ENCODE measurements at regions not wholly inside any gene's neighbourhood (a gene's known extent, or its start where the extent isn't known, plus 50 kb on each side); places are given as distances from the start of the nearest gene placed in this dataset.

DNA sequence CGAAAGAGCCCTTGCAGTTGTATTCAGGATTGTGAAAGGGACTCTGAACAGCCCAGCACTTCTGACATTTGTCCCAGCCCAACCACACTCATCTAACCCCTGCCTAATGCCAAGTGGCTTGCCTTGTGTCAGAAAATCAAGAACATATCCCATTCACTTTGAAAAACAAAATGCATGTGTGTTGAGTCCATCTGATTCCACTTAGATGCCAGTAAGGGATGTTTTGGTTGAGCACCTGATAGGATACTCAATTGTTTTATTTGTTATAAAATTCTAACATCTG is 776.8 kb downstream of the BCL11A start (continued):
- TF ChIP-seq HOXA7 (CRISPR knock-in tag; IDR thresholded peaks at IDR 0.05) (no peak), NR3C1 (IDR thresholded peaks at IDR 0.05) (no peak), HOXB5 (CRISPR knock-in tag; IDR thresholded peaks at IDR 0.05) (no peak), FOSB (CRISPR knock-in tag; IDR thresholded peaks at IDR 0.05) (no peak), CBX8 (IDR thresholded peaks at IDR 0.05) (no peak)
- TF ChIP-seq, protein P1, sequence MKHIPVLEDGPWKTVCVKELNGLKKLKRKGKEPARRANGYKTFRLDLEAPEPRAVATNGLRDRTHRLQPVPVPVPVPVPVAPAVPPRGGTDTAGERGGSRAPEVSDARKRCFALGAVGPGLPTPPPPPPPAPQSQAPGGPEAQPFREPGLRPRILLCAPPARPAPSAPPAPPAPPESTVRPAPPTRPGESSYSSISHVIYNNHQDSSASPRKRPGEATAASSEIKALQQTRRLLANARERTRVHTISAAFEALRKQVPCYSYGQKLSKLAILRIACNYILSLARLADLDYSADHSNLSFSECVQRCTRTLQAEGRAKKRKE (CRISPR knock-in tag; IDR thresholded peaks at IDR 0.05; ENCODE audit: low read depth) = no peak

DNA sequence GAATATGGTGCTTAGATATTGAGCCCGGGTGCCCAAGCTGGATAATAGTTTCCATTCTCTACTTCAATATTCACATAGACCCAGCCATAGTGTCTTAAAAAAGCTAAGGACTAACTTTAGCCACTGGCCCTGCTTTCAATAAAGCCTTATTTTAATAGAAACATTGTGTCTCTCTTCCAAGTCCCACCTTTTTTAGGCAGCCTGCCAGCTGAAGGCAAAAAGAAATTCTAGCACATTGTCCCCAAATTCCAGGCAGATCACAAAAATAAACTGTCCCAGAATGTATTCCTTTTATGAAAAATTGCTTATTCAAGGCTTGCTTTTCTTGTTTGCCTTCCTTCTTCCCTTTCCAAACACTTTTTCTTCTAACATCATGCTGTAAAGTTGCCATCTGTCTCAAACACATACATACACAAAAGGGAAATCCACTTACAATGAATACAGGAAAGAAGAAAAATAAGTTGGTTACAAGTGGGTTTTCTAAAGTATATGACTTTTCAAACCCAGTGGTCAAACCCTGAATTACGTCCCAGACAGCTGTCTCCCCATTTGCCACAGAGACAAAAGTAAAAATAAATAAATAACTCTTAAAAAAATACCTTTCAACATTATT is 778.5 kb downstream of the BCL11A start:
- no peak for ATAC-seq
- no peaks in the 10 kb centered on the region for H3K9me3 ChIP-seq
- no peaks in the 10 kb centered on the region for H3K4me1 ChIP-seq
- WGBS (ENCODE audit: missing lambda C conversion rate) = 0% methylated on average over 2 of the region's 2 CpGs
- no peak for TF ChIP-seq RARB (CRISPR knock-in tag; IDR thresholded peaks at IDR 0.05)
- TF ChIP-seq HOXB13 (CRISPR knock-in tag; IDR thresholded peaks at IDR 0.05; ENCODE audit: low read depth) = no peak
- no peak for TF ChIP-seq EHMT2 (IDR thresholded peaks at IDR 0.05; ENCODE audit: low read depth)
- TF ChIP-seq, protein P2, sequence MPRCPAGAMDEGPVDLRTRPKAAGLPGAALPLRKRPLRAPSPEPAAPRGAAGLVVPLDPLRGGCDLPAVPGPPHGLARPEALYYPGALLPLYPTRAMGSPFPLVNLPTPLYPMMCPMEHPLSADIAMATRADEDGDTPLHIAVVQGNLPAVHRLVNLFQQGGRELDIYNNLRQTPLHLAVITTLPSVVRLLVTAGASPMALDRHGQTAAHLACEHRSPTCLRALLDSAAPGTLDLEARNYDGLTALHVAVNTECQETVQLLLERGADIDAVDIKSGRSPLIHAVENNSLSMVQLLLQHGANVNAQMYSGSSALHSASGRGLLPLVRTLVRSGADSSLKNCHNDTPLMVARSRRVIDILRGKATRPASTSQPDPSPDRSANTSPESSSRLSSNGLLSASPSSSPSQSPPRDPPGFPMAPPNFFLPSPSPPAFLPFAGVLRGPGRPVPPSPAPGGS (IDR thresholded peaks at IDR 0.05) = no peak
- TF ChIP-seq KDM5A (IDR thresholded peaks at IDR 0.05) = no peak
- TF ChIP-seq GATA3 (IDR thresholded peaks at IDR 0.05; ENCODE audit: borderline replicate concordance) = no peak
- no peak for TF ChIP-seq HDAC2 (IDR thresholded peaks at IDR 0.05)
- no peak for TF ChIP-seq ZSCAN20 (CRISPR knock-in tag; IDR thresholded peaks at IDR 0.05)
- TF ChIP-seq, protein P3, sequence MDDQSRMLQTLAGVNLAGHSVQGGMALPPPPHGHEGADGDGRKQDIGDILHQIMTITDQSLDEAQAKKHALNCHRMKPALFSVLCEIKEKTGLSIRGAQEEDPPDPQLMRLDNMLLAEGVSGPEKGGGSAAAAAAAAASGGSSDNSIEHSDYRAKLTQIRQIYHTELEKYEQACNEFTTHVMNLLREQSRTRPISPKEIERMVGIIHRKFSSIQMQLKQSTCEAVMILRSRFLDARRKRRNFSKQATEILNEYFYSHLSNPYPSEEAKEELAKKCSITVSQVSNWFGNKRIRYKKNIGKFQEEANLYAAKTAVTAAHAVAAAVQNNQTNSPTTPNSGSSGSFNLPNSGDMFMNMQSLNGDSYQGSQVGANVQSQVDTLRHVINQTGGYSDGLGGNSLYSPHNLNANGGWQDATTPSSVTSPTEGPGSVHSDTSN (IDR thresholded peaks at IDR 0.05) = no peak
- no peak for TF ChIP-seq RNF2 (IDR thresholded peaks at IDR 0.05; ENCODE audit: borderline replicate concordance, low read depth)
- no peak for TF ChIP-seq HEYL (CRISPR knock-in tag; IDR thresholded peaks at IDR 0.05)
- TF ChIP-seq FOSB (CRISPR knock-in tag; IDR thresholded peaks at IDR 0.05) = no peak
- TF ChIP-seq, protein P4, sequence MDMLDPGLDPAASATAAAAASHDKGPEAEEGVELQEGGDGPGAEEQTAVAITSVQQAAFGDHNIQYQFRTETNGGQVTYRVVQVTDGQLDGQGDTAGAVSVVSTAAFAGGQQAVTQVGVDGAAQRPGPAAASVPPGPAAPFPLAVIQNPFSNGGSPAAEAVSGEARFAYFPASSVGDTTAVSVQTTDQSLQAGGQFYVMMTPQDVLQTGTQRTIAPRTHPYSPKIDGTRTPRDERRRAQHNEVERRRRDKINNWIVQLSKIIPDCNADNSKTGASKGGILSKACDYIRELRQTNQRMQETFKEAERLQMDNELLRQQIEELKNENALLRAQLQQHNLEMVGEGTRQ (IDR thresholded peaks at IDR 0.05) = no peak
- no peak for TF ChIP-seq ZC3H11A (IDR thresholded peaks at IDR 0.05)
- no peak for TF ChIP-seq ZNF302 (CRISPR knock-in tag; IDR thresholded peaks at IDR 0.05)
- no peak overlapping the region for H3K27ac ChIP-seq
- no peak for FAIRE-seq
- ChIA-PET CTCF (no interaction called here), POLR2A (no interaction called here)
- DNase-seq (ENCODE audit: low read depth in 1 of 2, low spot score in 1 of 2) = no peak
- H3K4me2 ChIP-seq = no peak overlapping the region
- H3K4me3 ChIP-seq = no peak overlapping the region

DNA sequence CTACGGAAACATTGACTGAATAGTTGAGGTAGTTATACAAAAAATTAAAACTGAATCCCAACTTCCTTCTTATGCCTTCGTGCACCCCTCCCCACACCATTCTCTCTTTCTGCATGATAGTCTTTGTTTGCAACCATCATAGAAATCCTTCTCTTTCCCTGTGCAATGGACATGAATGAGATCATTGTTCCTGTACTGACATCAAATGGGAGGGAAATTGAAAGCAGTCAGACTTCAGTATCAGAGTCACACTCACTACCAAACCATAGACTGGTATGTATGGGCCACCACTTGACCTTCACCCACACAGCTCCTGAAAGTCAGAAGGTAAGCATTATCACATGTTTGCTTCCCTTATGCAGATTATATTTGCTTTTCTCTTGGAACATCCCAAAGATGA is 782.8 kb downstream of the BCL11A start:
- Histone ChIP-seq H3K9me3 (no peaks in the 10 kb centered on the region), H3K27ac (no peak overlapping the region), H3K4me2 (no peak overlapping the region), H3K4me1 (no peaks in the 10 kb centered on the region), H3K4me3 (no peak overlapping the region)
- CTCF ChIA-PET = no interaction called here
- no peak for FAIRE-seq
- TF ChIP-seq SMC3 (IDR thresholded peaks at IDR 0.05) (no peak), JUN (IDR thresholded peaks at IDR 0.05) (no peak), NR3C1 (IDR thresholded peaks at IDR 0.05) (no peak), HOXB13 (CRISPR knock-in tag; IDR thresholded peaks at IDR 0.05; ENCODE audit: low read depth) (no peak), MYC (IDR thresholded peaks at IDR 0.05; ENCODE audit: borderline replicate concordance, low read length) (no peak), EP300 (IDR thresholded peaks at IDR 0.05) (no peak), TP53 (CRISPR knock-in tag; IDR thresholded peaks at IDR 0.05) (no peak), NFE2L2 (conservative IDR thresholded peaks at IDR 0.05; ENCODE audit: low read length) (no peak), CEBPB (IDR thresholded peaks at IDR 0.05) (no peak), FOSB (CRISPR knock-in tag; IDR thresholded peaks at IDR 0.05) (no peak), GATA3 (IDR thresholded peaks at IDR 0.05; ENCODE audit: borderline replicate concordance) (no peak), CBX2 (IDR thresholded peaks at IDR 0.05; ENCODE audit: borderline replicate concordance, low read depth) (no peak), ZFP36 (IDR thresholded peaks at IDR 0.05; ENCODE audit: borderline replicate concordance, partially characterized antibody) (no peak), ZC3H11A (IDR thresholded peaks at IDR 0.05) (no peak)
- TF ChIP-seq, protein P1 (CRISPR knock-in tag; IDR thresholded peaks at IDR 0.05; ENCODE audit: low read depth) = no peak
- TF ChIP-seq, protein P5, sequence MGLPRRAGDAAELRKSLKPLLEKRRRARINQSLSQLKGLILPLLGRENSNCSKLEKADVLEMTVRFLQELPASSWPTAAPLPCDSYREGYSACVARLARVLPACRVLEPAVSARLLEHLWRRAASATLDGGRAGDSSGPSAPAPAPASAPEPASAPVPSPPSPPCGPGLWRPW (IDR thresholded peaks at IDR 0.05) = no peak
- TF ChIP-seq, protein P6, sequence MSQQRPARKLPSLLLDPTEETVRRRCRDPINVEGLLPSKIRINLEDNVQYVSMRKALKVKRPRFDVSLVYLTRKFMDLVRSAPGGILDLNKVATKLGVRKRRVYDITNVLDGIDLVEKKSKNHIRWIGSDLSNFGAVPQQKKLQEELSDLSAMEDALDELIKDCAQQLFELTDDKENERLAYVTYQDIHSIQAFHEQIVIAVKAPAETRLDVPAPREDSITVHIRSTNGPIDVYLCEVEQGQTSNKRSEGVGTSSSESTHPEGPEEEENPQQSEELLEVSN (IDR thresholded peaks at IDR 0.05; ENCODE audit: borderline replicate concordance, low read depth) = no peak
- WGBS (ENCODE audit: missing lambda C conversion rate) = 1% methylated on average over 2 of the region's 2 CpGs
- no peak for ATAC-seq
- DNase-seq (ENCODE audit: low read depth in 1 of 2, low spot score in 1 of 2) = no peak
- POLR2A ChIA-PET = no interaction called here

All from A549 (cell line).